Pancreas (tissue), 10 donors: ENCODE measurements at regions not wholly inside any gene's neighbourhood (a gene's known extent, or its start where the extent isn't known, plus 50 kb on each side); places are given as distances from the start of the nearest gene placed in this dataset.

ENCODE experiments used
- ATAC-seq, 4 donors: fragments of 200-7000 bp; cut with Tn5 transposase; one replicate each; pipeline versions ENCODE4 v1.8.0 to v1.9.1; 2020; ENCODE audit warnings: mild to moderate bottlenecking in 4 of 4, moderate library complexity in 4 of 4
- DNase-seq, 6 donors: peaks; one replicate each; pipeline ENCODE4 v3.0.0-alpha.2; 2020
- FAIRE-seq: peaks from 2 replicates; lab custom pipeline; 2012; peaks lifted over from hg19 to GRCh38; lab: Jason Lieb, UNC
- H3K27ac ChIP-seq, 4 donors: fragments of 200-600 bp; sonication (generic); 1 replicate in 3 of 4; 2 replicates in 1 of 4; pipeline versions ENCODE4 v1.5.0 to v1.8.0; 2020
- H3K27me3 ChIP-seq, 4 donors: fragments of 200-600 bp; one replicate each; pipeline ENCODE4 v1.8.0; 2021
- H3K36me3 ChIP-seq, 3 donors: fragments of 200-600 bp; sonication (generic) in 1 of 3; one replicate each; pipeline versions ENCODE4 v1.5.0 to v1.8.0; 2020 to 2021
- H3K4me1 ChIP-seq, 3 donors: fragments of 200-600 bp; one replicate each; pipeline ENCODE4 v1.8.0; 2021
- H3K4me3 ChIP-seq, 4 donors: fragments of 200-600 bp; sonication (generic) in 2 of 4; one replicate each; pipeline versions ENCODE4 v1.5.0 to v1.8.0; 2020 to 2021
- H3K9me3 ChIP-seq, 4 donors: fragments of 200-600 bp; one replicate each; pipeline ENCODE4 v1.8.0; 2021
- WGBS, 2 donors: extraction: QIAGEN DNeasy Blood & Tissue Kit; methylation state at CpG; one replicate each; pipeline ENCODE4 v1.1.7; 2013; 5-methylcytosine and 5-hydroxymethylcytosine counted together
- intact Hi-C, 3 donors: fragments of 100-400 bp; cut with DNase I; formaldehyde crosslinking; loops; one replicate each; pipeline versions ENCODE4 v1.11.1 to v1.14.2; 2022
- TF ChIP-seq, protein P1 (sequence below), 4 donors: fragments of 200-600 bp; sonication (generic) in 3 of 4; IDR thresholded peaks; one replicate each; pipeline versions ENCODE4 v1.5.0 to v1.8.0; 2021; ENCODE audit warnings: antibody characterized with exemption in 4 of 4
- donor health status: healthy with polysubstance abuse.
- donor health status: DM: no; HTN: no; CAD: no; lungs with moderate emphysema.
- donor health status: DM: no; HTN: no; CAD: no.
- donor health status: control.
- donor health status: control.
- donor health status: Bipolar disorder and iron deficiency.
- donor health status: DM: yes; HTN: yes; CAD: no.
- donor health status: DM: no; HTN: no; CAD: no.
- donor health status: DM: no; HTN: no; CAD: no.
- donor health status: DM: yes; HTN: yes; CAD: no.

DNA sequence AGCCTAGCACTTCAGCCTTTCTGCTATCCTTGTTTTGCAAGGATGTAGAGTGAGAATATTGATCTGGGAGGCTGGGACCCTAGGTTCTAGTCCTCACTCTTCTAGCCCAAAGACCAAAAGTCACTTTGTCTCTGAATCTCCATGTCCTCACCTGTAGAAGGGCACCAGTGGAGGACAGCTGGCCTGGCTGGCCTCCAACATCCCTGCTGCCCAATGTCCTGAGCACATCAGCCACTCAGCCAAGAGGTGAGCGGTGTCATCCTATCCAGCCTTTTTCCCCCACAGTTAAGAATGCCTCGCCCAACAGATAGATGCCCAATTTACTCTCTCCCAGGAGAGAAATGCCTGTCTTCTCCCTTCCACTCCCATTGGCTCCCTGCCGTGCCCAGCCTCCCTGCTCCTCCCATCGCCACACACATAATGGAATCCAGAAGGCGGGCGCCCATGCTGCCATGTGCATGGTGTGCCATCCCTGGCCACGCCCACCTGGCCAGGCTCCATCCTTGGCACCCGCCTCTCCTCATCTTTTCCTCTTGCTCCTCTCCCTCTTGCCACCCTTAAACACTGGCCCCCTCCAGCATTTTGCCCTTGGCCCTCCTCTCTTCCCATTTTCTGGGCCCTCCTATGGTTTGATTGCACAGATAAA, 157.3 kb upstream of the SDK2 start:
- no peaks in the 10 kb centered on the region for H3K27me3 ChIP-seq
- WGBS, 2 donors, result 84 to 92% methylated on average over 8 of the region's 8 CpGs
- intact Hi-C loops, result no loop called here

DNA sequence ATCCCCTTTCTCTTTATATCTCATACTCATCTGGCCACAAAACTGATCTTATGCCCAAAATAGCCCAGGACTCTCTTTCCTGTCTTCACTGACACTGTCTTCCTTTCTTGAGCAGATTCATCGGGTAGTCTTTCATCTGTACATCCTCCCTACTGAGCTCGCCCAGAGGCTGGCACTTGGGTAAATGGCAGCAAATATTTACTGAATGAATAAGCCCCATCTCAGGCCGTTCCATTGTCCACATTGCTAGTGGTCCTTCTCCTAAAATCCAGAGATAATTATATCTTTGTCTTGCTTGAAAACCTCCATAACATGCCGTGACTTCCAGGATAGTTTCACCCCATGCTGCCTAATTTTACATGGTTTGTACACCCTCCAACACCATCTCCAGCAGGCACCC, 158.1 kb upstream of the SDK2 start:
- intact Hi-C loops, result no loop called here

More for the DNA sequence above, 157.3 kb upstream of the SDK2 start:
- TF ChIP-seq, protein P1, sequence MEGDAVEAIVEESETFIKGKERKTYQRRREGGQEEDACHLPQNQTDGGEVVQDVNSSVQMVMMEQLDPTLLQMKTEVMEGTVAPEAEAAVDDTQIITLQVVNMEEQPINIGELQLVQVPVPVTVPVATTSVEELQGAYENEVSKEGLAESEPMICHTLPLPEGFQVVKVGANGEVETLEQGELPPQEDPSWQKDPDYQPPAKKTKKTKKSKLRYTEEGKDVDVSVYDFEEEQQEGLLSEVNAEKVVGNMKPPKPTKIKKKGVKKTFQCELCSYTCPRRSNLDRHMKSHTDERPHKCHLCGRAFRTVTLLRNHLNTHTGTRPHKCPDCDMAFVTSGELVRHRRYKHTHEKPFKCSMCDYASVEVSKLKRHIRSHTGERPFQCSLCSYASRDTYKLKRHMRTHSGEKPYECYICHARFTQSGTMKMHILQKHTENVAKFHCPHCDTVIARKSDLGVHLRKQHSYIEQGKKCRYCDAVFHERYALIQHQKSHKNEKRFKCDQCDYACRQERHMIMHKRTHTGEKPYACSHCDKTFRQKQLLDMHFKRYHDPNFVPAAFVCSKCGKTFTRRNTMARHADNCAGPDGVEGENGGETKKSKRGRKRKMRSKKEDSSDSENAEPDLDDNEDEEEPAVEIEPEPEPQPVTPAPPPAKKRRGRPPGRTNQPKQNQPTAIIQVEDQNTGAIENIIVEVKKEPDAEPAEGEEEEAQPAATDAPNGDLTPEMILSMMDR (IDR thresholded peaks at IDR 0.05), result no peak
- Histone ChIP-seq H3K9me3 (no peaks in the 10 kb centered on the region), H3K27ac (no peak overlapping the region), H3K36me3 (no peaks in the 10 kb centered on the region), H3K4me1 (no peaks in the 10 kb centered on the region), H3K4me3 (no peak overlapping the region)
- no peak for ATAC-seq
- no peak for FAIRE-seq
- DNase-seq, result no peak

DNA sequence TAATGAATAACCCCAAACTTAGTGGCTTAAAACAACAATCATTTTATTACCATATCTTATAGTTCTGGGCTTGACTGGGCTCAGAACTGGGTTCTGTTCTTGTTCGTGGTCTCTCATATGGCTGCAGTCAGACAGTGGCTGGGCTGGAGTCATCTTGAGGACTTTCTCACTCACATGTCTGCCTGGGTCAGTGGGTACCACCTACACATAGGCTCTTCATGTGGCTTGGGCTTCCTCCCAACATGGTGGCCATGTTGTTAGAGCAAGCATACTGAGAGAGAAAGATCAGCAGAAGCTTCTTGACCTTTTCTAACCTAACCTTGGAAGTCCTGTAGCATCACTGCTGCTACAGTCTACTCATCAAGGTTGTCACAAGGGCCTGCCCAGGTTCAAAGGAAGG, 158.6 kb upstream of the SDK2 start:
- no peak for DNase-seq
- WGBS, 2 donors, result 75 to 88% methylated on average over 1 of the region's 1 CpG
- H3K27me3 ChIP-seq, result no peaks in the 10 kb centered on the region
- H3K9me3 ChIP-seq, result no peaks in the 10 kb centered on the region
- TF ChIP-seq, protein P1 (IDR thresholded peaks at IDR 0.05), result no peak
- no peak for ATAC-seq
- H3K4me3 ChIP-seq, result no peak overlapping the region
- intact Hi-C loops, result no loop called here
- H3K36me3 ChIP-seq, result no peaks in the 10 kb centered on the region
- no peak overlapping the region for H3K27ac ChIP-seq
- FAIRE-seq, result no peak
- no peaks in the 10 kb centered on the region for H3K4me1 ChIP-seq

More for the DNA sequence above, 158.1 kb upstream of the SDK2 start:
- Histone ChIP-seq H3K27me3 (no peaks in the 10 kb centered on the region), H3K4me3 (no peak overlapping the region), H3K36me3 (no peaks in the 10 kb centered on the region), H3K9me3 (no peaks in the 10 kb centered on the region), H3K27ac (no peak overlapping the region), H3K4me1 (no peaks in the 10 kb centered on the region)
- TF ChIP-seq, protein P1 (IDR thresholded peaks at IDR 0.05), result no peak
- no peak for ATAC-seq
- no peak for FAIRE-seq
- WGBS, 2 donors, result 60 to 79% methylated on average over 4 of the region's 4 CpGs
- no peak for DNase-seq

DNA sequence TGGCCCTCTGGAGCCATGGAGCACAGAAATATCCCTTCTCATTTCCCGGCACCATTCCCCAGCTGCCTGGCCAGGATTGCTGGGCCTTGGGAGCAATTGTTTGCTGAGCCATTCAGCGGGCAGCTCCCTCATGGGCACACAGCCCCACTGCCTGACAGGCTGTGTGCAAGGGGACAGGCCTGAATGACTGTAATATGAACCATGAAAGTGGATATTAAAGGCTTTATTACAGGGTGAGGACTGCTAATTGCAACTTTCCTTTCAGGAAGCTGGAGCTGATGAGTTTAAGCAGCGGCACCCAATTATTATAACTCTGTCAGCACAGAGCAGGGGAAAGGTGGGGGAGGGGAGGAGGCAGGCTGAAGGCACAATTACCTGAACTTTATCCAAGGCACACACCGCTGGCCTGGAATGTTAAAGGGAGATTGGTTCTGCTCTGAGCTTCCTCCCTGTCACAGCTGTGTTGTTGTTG, 159.8 kb upstream of the SDK2 start:
- FAIRE-seq (no peak), DNase-seq (no peak), ATAC-seq (no peak)
- no peaks in the 10 kb centered on the region for H3K27me3 ChIP-seq
- intact Hi-C loops, result no loop called here
- TF ChIP-seq, protein P1 (IDR thresholded peaks at IDR 0.05), result no peak
- no peak overlapping the region for H3K27ac ChIP-seq
- no peaks in the 10 kb centered on the region for H3K36me3 ChIP-seq
- no peaks in the 10 kb centered on the region for H3K4me1 ChIP-seq
- 25 to 33% methylated on average over 4 of the region's 4 CpGs for WGBS, 2 donors
- H3K4me3 ChIP-seq, result no peak overlapping the region
- H3K9me3 ChIP-seq, result no peaks in the 10 kb centered on the region

DNA sequence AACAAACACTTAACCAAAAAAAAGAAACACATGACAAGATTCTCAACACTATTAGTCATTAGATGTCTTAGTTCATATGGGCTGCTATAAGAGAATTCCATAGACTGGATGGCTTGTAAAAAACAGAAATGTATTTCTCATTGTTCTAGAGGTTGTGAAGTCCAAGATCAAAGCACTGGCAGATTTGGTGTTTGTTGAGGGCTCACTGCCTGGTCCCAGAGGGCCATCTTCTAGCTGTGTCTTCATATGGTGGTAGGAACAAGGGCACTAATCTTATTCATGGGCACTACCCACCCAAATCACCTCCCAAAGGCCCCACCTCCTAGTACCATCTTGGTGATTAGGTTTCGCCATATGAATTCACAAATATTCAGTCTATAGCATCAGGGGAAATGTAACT, 162.5 kb upstream of the SDK2 start:
- WGBS, 2 donors, result 93 to 100% methylated on average over 1 of the region's 1 CpG
- H3K9me3 ChIP-seq, result no peaks in the 10 kb centered on the region
- no peak overlapping the region for H3K27ac ChIP-seq
- TF ChIP-seq, protein P1 (IDR thresholded peaks at IDR 0.05), result no peak
- no peak for ATAC-seq
- no peaks in the 10 kb centered on the region for H3K27me3 ChIP-seq
- H3K36me3 ChIP-seq, result no peaks in the 10 kb centered on the region
- no peak for FAIRE-seq
- no peak overlapping the region for H3K4me3 ChIP-seq
- intact Hi-C loops, result no loop called here
- no peaks in the 10 kb centered on the region for H3K4me1 ChIP-seq
- no peak for DNase-seq
